ENCODE measurements at regions not wholly inside any gene's neighbourhood (a gene's known extent, or its start where the extent isn't known, plus 50 kb on each side); places are given as distances from the start of the nearest gene placed in this dataset.

GRCh38 chr15:96122077-96123027 lies 208.1 kb upstream of the NR2F2 start:
- H3K27me3 ChIP-seq (ENCODE audit: insufficient read depth, poor library complexity, severe bottlenecking), result no peaks in the 10 kb centered on the region
- TF ChIP-seq, protein P1, sequence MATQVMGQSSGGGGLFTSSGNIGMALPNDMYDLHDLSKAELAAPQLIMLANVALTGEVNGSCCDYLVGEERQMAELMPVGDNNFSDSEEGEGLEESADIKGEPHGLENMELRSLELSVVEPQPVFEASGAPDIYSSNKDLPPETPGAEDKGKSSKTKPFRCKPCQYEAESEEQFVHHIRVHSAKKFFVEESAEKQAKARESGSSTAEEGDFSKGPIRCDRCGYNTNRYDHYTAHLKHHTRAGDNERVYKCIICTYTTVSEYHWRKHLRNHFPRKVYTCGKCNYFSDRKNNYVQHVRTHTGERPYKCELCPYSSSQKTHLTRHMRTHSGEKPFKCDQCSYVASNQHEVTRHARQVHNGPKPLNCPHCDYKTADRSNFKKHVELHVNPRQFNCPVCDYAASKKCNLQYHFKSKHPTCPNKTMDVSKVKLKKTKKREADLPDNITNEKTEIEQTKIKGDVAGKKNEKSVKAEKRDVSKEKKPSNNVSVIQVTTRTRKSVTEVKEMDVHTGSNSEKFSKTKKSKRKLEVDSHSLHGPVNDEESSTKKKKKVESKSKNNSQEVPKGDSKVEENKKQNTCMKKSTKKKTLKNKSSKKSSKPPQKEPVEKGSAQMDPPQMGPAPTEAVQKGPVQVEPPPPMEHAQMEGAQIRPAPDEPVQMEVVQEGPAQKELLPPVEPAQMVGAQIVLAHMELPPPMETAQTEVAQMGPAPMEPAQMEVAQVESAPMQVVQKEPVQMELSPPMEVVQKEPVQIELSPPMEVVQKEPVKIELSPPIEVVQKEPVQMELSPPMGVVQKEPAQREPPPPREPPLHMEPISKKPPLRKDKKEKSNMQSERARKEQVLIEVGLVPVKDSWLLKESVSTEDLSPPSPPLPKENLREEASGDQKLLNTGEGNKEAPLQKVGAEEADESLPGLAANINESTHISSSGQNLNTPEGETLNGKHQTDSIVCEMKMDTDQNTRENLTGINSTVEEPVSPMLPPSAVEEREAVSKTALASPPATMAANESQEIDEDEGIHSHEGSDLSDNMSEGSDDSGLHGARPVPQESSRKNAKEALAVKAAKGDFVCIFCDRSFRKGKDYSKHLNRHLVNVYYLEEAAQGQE (IDR thresholded peaks at IDR 0.05; ENCODE audit: insufficient replicate concordance, low read depth), result no peak
- TF ChIP-seq SPI1 (IDR thresholded peaks at IDR 0.05; ENCODE audit: borderline replicate concordance, low read depth) (no peak), POLR2AphosphoS5 (IDR thresholded peaks at IDR 0.05; ENCODE audit: low read depth) (no peak), GABPA (IDR thresholded peaks at IDR 0.05; ENCODE audit: low read depth) (no peak)
- TF ChIP-seq, protein P2, sequence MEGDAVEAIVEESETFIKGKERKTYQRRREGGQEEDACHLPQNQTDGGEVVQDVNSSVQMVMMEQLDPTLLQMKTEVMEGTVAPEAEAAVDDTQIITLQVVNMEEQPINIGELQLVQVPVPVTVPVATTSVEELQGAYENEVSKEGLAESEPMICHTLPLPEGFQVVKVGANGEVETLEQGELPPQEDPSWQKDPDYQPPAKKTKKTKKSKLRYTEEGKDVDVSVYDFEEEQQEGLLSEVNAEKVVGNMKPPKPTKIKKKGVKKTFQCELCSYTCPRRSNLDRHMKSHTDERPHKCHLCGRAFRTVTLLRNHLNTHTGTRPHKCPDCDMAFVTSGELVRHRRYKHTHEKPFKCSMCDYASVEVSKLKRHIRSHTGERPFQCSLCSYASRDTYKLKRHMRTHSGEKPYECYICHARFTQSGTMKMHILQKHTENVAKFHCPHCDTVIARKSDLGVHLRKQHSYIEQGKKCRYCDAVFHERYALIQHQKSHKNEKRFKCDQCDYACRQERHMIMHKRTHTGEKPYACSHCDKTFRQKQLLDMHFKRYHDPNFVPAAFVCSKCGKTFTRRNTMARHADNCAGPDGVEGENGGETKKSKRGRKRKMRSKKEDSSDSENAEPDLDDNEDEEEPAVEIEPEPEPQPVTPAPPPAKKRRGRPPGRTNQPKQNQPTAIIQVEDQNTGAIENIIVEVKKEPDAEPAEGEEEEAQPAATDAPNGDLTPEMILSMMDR (IDR thresholded peaks at IDR 0.05; ENCODE audit: insufficient read depth, low read length), result no peak
- H3K27ac ChIP-seq (replicated peaks), result no peak overlapping the region
- no peak overlapping the region for H3K4me3 ChIP-seq (replicated peaks; ENCODE audit: insufficient read depth, low read length)
- DNase-seq (ENCODE audit: low read depth in 1 of 2, low spot score in 1 of 2), result no peak

- Histone ChIP-seq H3K4me3 (replicated peaks; ENCODE audit: insufficient read depth, low read length) (no peak overlapping the region), H3K27me3 (ENCODE audit: insufficient read depth, poor library complexity, severe bottlenecking) (no peaks in the 10 kb centered on the region), H3K27ac (replicated peaks) (no peak overlapping the region)
- no peak for TF ChIP-seq GABPA (IDR thresholded peaks at IDR 0.05; ENCODE audit: low read depth)
- TF ChIP-seq, protein P1 (IDR thresholded peaks at IDR 0.05; ENCODE audit: insufficient replicate concordance, low read depth), result no peak
- TF ChIP-seq, protein P2 (IDR thresholded peaks at IDR 0.05; ENCODE audit: insufficient read depth, low read length), result no peak
- no peak for TF ChIP-seq POLR2AphosphoS5 (IDR thresholded peaks at IDR 0.05; ENCODE audit: low read depth)
- no peak for TF ChIP-seq SPI1 (IDR thresholded peaks at IDR 0.05; ENCODE audit: borderline replicate concordance, low read depth)
- no peak for DNase-seq (ENCODE audit: low read depth in 1 of 2, low spot score in 1 of 2)
Observed at GRCh38 chr15:96123028-96123400, 207.5 kb upstream of the NR2F2 start.

GRCh38 chr15:96123630-96124187 lies 206.8 kb upstream of the NR2F2 start:
- Histone ChIP-seq H3K4me3 (replicated peaks; ENCODE audit: insufficient read depth, low read length) (no peak overlapping the region), H3K27me3 (ENCODE audit: insufficient read depth, poor library complexity, severe bottlenecking) (no peaks in the 10 kb centered on the region)

More at GRCh38 chr15:96123630-96124187, 206.8 kb upstream of the NR2F2 start:
- no peak overlapping the region for H3K27ac ChIP-seq (replicated peaks)
- no peak for DNase-seq (ENCODE audit: low read depth in 1 of 2, low spot score in 1 of 2)
- TF ChIP-seq POLR2AphosphoS5 (IDR thresholded peaks at IDR 0.05; ENCODE audit: low read depth), result no peak
- TF ChIP-seq GABPA (IDR thresholded peaks at IDR 0.05; ENCODE audit: low read depth), result no peak
- TF ChIP-seq, protein P1 (IDR thresholded peaks at IDR 0.05; ENCODE audit: insufficient replicate concordance, low read depth), result no peak
- TF ChIP-seq, protein P2 (IDR thresholded peaks at IDR 0.05; ENCODE audit: insufficient read depth, low read length), result no peak
- TF ChIP-seq SPI1 (IDR thresholded peaks at IDR 0.05; ENCODE audit: borderline replicate concordance, low read depth), result no peak
